ENCODE measurements at regions not wholly inside any gene's neighbourhood (a gene's known extent, or its start where the extent isn't known, plus 50 kb on each side); places are given as distances from the start of the nearest gene placed in this dataset.

DNA sequence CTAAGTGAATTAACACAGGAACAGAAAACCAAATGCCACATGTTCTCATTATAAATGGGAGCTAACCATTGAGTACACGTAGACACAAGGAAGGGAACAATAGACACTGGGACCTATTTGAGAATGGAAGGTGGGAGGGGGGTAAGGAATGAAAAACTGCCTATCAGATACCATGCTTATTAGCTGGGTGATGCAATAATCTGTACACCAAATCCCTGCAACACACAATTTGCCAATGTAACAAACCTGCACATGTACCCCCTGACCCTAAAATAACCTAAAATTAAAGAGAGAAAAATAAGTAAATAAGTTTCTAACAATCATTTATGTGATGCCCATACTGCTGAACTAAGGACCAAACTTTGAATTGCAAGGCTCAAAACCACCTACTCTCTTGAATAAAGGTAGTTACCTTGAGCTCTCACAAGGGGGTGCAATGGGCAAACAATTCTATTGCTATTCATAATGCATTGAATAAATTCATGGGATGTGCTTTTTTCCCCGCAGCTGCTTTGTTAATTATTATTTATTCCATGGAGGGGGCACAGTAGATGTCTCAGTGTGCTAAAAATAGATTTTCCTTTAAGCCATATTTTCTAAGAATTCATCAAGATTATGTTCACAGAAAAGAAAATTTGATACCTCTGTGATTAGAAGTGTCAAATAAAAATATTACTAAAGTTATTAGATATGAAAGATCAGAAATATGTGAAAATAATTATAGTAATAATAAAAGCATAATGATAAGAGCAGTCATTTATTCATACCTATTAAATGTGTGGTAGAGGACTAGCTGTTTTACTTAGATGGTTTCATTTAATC lies 76.2 kb upstream of the PTPN3 start:
- H3K27ac Mint-ChIP-seq: no peak overlapping the region
- H3K9me3 Mint-ChIP-seq: peaks cover 14% of the 10 kb centered on the region
- H3K4me3 Mint-ChIP-seq: no peak overlapping the region
- no peaks in the 10 kb centered on the region for H3K4me1 Mint-ChIP-seq
- H3K27me3 Mint-ChIP-seq (ENCODE audit: low read depth): no peaks in the 10 kb centered on the region
- TF ChIP-seq, protein P1, sequence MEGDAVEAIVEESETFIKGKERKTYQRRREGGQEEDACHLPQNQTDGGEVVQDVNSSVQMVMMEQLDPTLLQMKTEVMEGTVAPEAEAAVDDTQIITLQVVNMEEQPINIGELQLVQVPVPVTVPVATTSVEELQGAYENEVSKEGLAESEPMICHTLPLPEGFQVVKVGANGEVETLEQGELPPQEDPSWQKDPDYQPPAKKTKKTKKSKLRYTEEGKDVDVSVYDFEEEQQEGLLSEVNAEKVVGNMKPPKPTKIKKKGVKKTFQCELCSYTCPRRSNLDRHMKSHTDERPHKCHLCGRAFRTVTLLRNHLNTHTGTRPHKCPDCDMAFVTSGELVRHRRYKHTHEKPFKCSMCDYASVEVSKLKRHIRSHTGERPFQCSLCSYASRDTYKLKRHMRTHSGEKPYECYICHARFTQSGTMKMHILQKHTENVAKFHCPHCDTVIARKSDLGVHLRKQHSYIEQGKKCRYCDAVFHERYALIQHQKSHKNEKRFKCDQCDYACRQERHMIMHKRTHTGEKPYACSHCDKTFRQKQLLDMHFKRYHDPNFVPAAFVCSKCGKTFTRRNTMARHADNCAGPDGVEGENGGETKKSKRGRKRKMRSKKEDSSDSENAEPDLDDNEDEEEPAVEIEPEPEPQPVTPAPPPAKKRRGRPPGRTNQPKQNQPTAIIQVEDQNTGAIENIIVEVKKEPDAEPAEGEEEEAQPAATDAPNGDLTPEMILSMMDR (IDR thresholded peaks at IDR 0.05; ENCODE audit: unreplicated experiment in 3 of 3): peak; percentile 71 to 82 (median 81)
- peaks cover 4% of the 10 kb centered on the region for H3K36me3 Mint-ChIP-seq (ENCODE audit: low read depth)

DNA sequence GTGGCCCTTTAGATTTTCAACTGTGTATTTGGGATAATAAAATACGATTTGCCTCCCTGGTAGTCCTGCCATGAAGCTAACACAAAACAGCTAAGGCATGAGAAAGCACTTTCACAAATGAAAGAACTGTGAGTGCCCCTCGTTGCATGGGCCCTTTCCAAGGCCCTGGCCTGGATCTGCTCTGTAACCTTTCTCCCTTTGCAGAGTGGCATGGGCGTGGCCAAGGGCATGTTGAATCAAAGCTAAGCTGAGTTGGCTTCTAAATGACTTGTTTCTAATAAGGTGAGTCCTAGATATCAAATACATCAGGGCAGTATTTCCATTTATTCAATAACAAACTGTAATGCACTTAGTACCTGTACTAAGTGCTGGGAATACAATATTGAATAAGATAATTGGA lies 78.7 kb upstream of the PTPN3 start:
- Mint-ChIP-seq H3K9me3 (peaks cover 3% of the 10 kb centered on the region), H3K4me3 (no peak overlapping the region)

DNA sequence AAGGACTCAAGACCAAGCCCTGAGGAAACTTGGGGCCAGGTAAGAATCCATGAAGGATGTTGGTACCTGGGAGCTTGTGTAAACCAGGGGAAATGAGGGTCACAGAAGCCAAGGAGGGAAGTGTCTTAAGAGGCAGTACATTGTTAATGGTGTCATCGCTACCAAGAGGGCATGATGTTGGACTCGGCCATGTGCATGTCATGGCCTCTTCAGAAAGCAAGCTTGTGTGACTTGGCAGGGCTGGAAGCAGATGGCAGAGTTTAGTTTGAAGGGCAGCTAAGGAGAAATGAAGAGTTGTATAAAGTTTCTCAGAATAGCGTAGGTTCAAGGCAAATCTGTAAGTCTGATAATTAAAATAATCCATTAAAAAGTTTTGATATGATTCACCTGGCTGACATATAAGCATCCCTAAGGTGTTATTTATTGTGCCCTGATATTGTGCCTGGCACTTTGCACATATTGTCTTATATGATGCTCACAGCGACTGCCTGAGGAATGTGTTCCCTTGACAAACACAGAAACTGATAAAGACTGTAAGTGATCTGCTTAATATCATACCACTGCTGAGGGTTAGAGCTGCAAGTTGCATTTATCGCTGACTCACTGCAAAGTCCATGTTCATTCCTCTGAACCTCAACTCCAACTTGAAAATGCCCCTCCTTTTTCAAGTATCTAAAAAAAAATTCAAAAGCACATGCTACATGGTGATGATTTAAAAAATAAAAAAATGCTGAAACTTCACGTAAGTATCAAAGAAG lies 81.3 kb upstream of the PTPN3 start:
- TF ChIP-seq, protein P1 (IDR thresholded peaks at IDR 0.05; ENCODE audit: unreplicated experiment in 3 of 3): no peak
- Mint-ChIP-seq H3K9me3 (peaks cover 3% of the 10 kb centered on the region), H3K36me3 (ENCODE audit: low read depth) (no peaks in the 10 kb centered on the region), H3K4me3 (no peak overlapping the region), H3K27me3 (ENCODE audit: low read depth) (no peaks in the 10 kb centered on the region), H3K4me1 (no peaks in the 10 kb centered on the region), H3K27ac (no peak overlapping the region)

More for the DNA sequence above, 78.7 kb upstream of the PTPN3 start:
- H3K4me1 Mint-ChIP-seq: no peaks in the 10 kb centered on the region
- no peak overlapping the region for H3K27ac Mint-ChIP-seq
- no peaks in the 10 kb centered on the region for H3K27me3 Mint-ChIP-seq (ENCODE audit: low read depth)
- no peaks in the 10 kb centered on the region for H3K36me3 Mint-ChIP-seq (ENCODE audit: low read depth)
- TF ChIP-seq, protein P1 (IDR thresholded peaks at IDR 0.05; ENCODE audit: unreplicated experiment in 3 of 3): no peak

DNA sequence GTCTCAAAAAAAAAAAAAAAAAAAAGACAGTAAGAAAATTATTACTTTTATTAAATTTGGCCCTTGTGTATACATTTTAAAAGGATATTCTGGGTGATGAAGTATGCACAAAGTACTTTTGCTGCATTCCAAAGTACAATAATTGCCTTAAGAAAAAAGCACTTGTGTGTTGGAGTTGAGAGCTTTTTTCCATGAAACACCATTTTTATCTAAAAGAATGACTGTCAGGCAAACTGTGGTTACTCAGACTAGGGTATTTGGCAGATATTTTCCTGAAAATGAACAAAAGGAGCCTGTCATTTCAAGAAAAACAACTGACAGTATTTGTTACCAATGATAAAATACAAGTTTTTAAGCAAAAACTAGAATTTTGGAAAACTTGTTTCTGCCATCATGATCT lies 84.3 kb upstream of the PTPN3 start:
- Mint-ChIP-seq H3K27ac (no peak overlapping the region), H3K4me3 (no peak overlapping the region), H3K27me3 (ENCODE audit: low read depth) (no peaks in the 10 kb centered on the region), H3K4me1 (no peaks in the 10 kb centered on the region), H3K9me3 (peaks cover 3% of the 10 kb centered on the region), H3K36me3 (ENCODE audit: low read depth) (no peaks in the 10 kb centered on the region)
- TF ChIP-seq, protein P1 (IDR thresholded peaks at IDR 0.05; ENCODE audit: unreplicated experiment in 3 of 3): no peak

DNA sequence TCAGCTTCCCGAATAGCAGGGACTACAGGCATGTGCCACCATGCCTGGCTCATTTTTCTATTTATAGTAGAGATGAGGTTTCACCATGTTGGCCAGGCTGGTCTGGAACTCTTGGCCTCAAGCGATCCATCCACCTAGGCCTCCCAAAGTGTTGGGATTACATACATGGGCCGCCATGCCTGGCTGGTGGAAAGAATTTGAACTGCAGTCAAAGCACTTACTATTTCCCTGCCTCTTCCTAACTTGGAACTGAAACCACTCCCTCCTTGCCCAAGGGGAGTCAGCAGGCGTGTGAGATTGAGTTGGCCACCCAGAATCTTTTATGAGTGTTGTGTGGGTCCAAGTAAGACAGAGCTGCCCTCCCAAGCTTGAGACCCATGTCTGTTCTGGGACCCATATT lies 86.1 kb upstream of the PTPN3 start:
- no peak overlapping the region for H3K4me3 Mint-ChIP-seq
- H3K4me1 Mint-ChIP-seq: no peaks in the 10 kb centered on the region
- no peaks in the 10 kb centered on the region for H3K27me3 Mint-ChIP-seq (ENCODE audit: low read depth)
- no peaks in the 10 kb centered on the region for H3K36me3 Mint-ChIP-seq (ENCODE audit: low read depth)
- TF ChIP-seq, protein P1 (IDR thresholded peaks at IDR 0.05; ENCODE audit: unreplicated experiment in 3 of 3): no peak
- H3K9me3 Mint-ChIP-seq: peaks cover 5% of the 10 kb centered on the region
- no peak overlapping the region for H3K27ac Mint-ChIP-seq

Data from nephron (organoid).